ENCODE measurements at regions not wholly inside any gene's neighbourhood (a gene's known extent, or its start where the extent isn't known, plus 50 kb on each side); places are given as distances from the start of the nearest gene placed in this dataset.

GRCh38 chrX:42149765-42150164, 226.4 kb upstream of the CASK start:
- Mint-ChIP-seq H3K4me3 (ENCODE audit: unreplicated experiment) (no peak overlapping the region), H3K27ac (ENCODE audit: low read depth, unreplicated experiment) (no peak overlapping the region), H3K4me1 (ENCODE audit: insufficient read depth, unreplicated experiment) (no peaks in the 10 kb centered on the region), H3K27me3 (ENCODE audit: insufficient read depth, unreplicated experiment) (peaks cover 37% of the 10 kb centered on the region), H3K36me3 (ENCODE audit: insufficient read depth, unreplicated experiment) (no peaks in the 10 kb centered on the region), H3K9me3 (ENCODE audit: unreplicated experiment) (no peaks in the 10 kb centered on the region)
- ChIA-PET POLR2A (no interaction called here), CTCF (no interaction called here)
- no peak for DNase-seq (ENCODE audit: unreplicated experiment)
- TF ChIP-seq CTCF (IDR thresholded peaks at IDR 0.05; ENCODE audit: unreplicated experiment) = no peak
- intact Hi-C loops (cut with micrococcal nuclease) = no loop called here
- no TSS peak for BruUV-seq (replicated peaks)

GRCh38 chrX:42149281-42149680, 225.9 kb upstream of the CASK start:
- Mint-ChIP-seq H3K9me3 (ENCODE audit: unreplicated experiment) (no peaks in the 10 kb centered on the region), H3K27me3 (ENCODE audit: insufficient read depth, unreplicated experiment) (peaks cover 42% of the 10 kb centered on the region), H3K36me3 (ENCODE audit: insufficient read depth, unreplicated experiment) (no peaks in the 10 kb centered on the region), H3K27ac (ENCODE audit: low read depth, unreplicated experiment) (no peak overlapping the region), H3K4me1 (ENCODE audit: insufficient read depth, unreplicated experiment) (no peaks in the 10 kb centered on the region), H3K4me3 (ENCODE audit: unreplicated experiment) (no peak overlapping the region)
- intact Hi-C loops (cut with micrococcal nuclease) = no loop called here
- DNase-seq (ENCODE audit: unreplicated experiment) = no peak
- POLR2A ChIA-PET = no interaction called here
- CTCF ChIA-PET = no interaction called here
- no TSS peak for BruUV-seq (replicated peaks)
- no peak for TF ChIP-seq CTCF (IDR thresholded peaks at IDR 0.05; ENCODE audit: unreplicated experiment)

DNA sequence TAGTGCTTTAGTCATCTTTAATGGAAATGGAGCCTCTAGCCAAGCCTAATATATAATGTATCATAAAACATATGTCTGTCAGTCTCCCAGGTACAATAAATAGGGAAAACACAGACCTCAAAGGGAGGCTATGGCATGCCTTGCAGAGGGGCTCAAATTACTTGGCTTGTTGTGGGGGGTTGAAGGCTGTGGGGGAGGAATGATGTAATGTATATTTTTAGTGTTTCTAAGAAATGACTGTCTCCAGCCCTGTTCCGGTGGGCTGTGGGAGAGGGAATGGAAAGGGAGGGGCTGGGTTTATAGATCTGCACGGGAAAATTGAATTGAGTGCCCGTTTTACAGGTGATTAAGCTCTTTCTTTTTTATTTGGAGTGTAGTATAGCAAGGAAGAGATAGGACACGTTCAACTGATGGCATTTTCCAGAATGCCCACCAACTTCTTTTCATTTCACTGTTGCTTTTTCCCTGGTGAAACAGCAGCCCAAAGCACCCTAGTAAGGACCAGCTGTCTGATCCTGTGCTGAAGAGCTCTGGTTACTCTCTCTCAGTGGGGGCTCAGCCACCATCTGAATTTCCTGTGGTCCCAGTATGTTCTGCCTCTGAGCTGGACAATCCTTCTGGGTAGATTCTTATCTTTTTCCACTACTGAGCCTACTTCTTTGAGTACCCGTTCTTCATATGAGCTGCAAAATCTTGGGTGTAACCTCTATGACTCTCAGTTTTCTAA, 220.7 kb upstream of the CASK start:
- no peak for DNase-seq (ENCODE audit: unreplicated experiment)
- ChIA-PET POLR2A (no interaction called here), CTCF (interaction anchor here (1.6 kb wide), 1 partner anchor 9 kb away, joined by 3 read pairs; no protein-coding TSS in a partner anchor)
- Mint-ChIP-seq H3K27me3 (ENCODE audit: insufficient read depth, unreplicated experiment) (peaks cover 42% of the 10 kb centered on the region), H3K4me1 (ENCODE audit: insufficient read depth, unreplicated experiment) (no peaks in the 10 kb centered on the region), H3K9me3 (ENCODE audit: unreplicated experiment) (peaks cover 8% of the 10 kb centered on the region), H3K27ac (ENCODE audit: low read depth, unreplicated experiment) (no peak overlapping the region), H3K36me3 (ENCODE audit: insufficient read depth, unreplicated experiment) (no peaks in the 10 kb centered on the region), H3K4me3 (ENCODE audit: unreplicated experiment) (no peak overlapping the region)
- intact Hi-C loops (cut with micrococcal nuclease) = no loop called here
- BruUV-seq (replicated peaks) = no TSS peak
- TF ChIP-seq CTCF (IDR thresholded peaks at IDR 0.05; ENCODE audit: unreplicated experiment) = no peak

DNA sequence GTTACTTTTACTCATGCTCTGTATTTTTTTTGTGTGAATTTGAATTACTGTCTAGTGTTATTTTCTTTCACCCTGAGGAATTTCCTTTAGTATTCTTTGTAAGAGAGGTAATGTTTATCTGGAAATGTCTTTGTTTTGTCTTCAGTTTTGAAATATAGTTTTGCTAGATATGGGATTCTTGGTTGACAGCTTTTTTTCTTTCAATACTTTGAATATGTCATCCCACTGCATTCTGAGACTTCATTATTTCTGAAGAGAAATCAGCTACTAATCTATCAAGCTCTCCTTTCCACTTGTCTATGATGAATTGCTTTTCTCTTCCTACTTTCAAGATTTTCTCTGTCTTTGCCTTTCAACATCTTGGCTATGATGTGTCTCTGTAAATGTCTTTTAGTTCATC, 217.0 kb upstream of the CASK start:
- no peak for TF ChIP-seq CTCF (IDR thresholded peaks at IDR 0.05; ENCODE audit: unreplicated experiment)
- no TSS peak for BruUV-seq (replicated peaks)
- Mint-ChIP-seq H3K36me3 (ENCODE audit: insufficient read depth, unreplicated experiment) (no peaks in the 10 kb centered on the region), H3K9me3 (ENCODE audit: unreplicated experiment) (peaks cover 8% of the 10 kb centered on the region), H3K4me3 (ENCODE audit: unreplicated experiment) (no peak overlapping the region), H3K27me3 (ENCODE audit: insufficient read depth, unreplicated experiment) (peaks cover 67% of the 10 kb centered on the region), H3K4me1 (ENCODE audit: insufficient read depth, unreplicated experiment) (no peaks in the 10 kb centered on the region), H3K27ac (ENCODE audit: low read depth, unreplicated experiment) (no peak overlapping the region)
- ChIA-PET POLR2A (no interaction called here), CTCF (interaction anchor here (0.7 kb wide), 1 partner anchor 616 kb away, joined by 3 read pairs; no protein-coding TSS in a partner anchor)
- intact Hi-C loops (cut with micrococcal nuclease) = no loop called here
- no peak for DNase-seq (ENCODE audit: unreplicated experiment)

Data from MCF 10A (cell line).